SKM-1 treated with dmso at 0.1 percent for 144 hours (cell line): ENCODE measurements at regions not wholly inside any gene's neighbourhood (a gene's known extent, or its start where the extent isn't known, plus 50 kb on each side); places are given as distances from the start of the nearest gene placed in this dataset.
"Not testable (repeated sequence)": the region's sequence is repeated elsewhere in the genome, so short reads cannot be mapped to it uniquely, and the experiment has no call there.

Source experiments
- DNase-seq: peaks from one replicate; lab custom pipeline; 2025; ENCODE audit not compliant: unreplicated experiment; lab: John Stamatoyannopoulos, UW

GRCh38 chr18:33820517-33821371 is 242.7 kb downstream of the ASXL3 start:
- no peak for DNase-seq

- not testable (repeated sequence) for DNase-seq
Observed at GRCh38 chr18:33819692-33820343, 241.8 kb downstream of the ASXL3 start.

- no peak for DNase-seq
Observed at GRCh38 chr18:33818145-33818544, 240.1 kb downstream of the ASXL3 start.

GRCh38 chr18:33817096-33817495 is 239.1 kb downstream of the ASXL3 start:
- no peak for DNase-seq

GRCh38 chr18:33814546-33814945 is 236.5 kb downstream of the ASXL3 start:
- DNase-seq = no peak

GRCh38 chr18:33812186-33812585 is 234.2 kb downstream of the ASXL3 start:
- no peak for DNase-seq

GRCh38 chr18:33805592-33805991 is 227.6 kb downstream of the ASXL3 start:
- DNase-seq = no peak

GRCh38 chr18:33804258-33804657 is 226.2 kb downstream of the ASXL3 start:
- DNase-seq = no peak

GRCh38 chr18:33803636-33804035 is 225.6 kb downstream of the ASXL3 start:
- no peak for DNase-seq

GRCh38 chr18:33802955-33803354 is 224.9 kb downstream of the ASXL3 start:
- DNase-seq = no peak
